ENCODE measurements at regions not wholly inside any gene's neighbourhood (a gene's known extent, or its start where the extent isn't known, plus 50 kb on each side); places are given as distances from the start of the nearest gene placed in this dataset.
A peak's percentile ranks its signal among the peaks of the same experiment; 100 is the strongest.

DNA sequence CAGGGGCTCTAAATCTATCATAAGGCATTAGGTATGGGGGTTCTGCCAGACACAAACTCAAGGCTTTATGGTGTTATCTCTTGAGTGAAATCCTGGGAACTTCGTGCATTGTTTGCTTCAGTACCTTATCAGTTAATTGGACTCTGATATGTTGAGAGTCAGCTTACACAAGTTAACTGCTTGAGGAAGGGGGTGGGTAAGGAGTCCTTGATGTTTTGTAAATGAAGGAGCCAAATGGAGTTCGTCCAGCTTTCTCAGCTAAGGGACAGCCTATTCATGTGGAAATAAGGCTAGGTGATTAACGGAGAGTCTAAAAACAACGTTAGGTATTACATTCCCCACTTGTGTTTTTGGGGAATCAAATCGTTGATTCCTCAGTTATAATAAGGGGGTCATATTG is 157.4 kb downstream of the TRIM27 start:
- DNase-seq = no peak

DNA sequence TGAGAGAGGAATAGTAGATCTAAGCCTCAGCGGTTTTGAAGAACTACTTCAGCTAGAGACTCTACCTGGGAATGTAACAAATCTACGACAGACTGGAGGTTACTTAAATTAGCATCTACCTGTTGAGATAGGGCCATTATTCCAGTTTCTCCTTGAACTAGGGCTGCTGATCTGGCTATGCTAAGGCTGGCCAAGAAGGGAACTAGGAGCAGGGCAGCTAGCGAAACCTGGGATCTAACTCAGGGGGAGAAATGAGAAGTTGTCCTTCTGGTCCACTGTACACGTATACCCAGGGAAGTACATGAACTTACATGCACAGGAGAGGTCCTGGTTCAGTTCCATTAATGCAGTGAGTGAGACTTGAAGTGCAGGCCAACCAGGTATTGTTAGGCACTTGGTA is 156.7 kb downstream of the TRIM27 start:
- no peak for DNase-seq

DNA sequence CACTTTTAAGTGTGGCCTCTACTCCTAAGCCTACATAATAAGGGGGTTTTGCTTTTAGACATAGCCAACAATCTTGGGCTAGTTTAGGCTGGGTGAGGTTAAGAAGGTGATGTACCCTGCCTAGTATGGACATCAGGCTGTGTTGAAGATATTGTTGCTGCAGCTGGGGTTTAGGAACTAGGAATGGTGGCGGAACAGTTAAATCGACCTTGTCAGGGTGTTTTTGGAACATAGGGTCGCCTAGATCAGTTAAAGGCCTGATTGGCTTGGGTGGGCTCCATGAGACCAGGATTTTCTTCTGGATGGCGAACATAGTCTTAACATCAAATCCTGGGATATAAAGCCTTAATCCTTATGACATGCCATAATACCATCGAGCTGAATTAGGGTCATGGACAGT is 156.1 kb downstream of the TRIM27 start:
- no peak for DNase-seq

DNA sequence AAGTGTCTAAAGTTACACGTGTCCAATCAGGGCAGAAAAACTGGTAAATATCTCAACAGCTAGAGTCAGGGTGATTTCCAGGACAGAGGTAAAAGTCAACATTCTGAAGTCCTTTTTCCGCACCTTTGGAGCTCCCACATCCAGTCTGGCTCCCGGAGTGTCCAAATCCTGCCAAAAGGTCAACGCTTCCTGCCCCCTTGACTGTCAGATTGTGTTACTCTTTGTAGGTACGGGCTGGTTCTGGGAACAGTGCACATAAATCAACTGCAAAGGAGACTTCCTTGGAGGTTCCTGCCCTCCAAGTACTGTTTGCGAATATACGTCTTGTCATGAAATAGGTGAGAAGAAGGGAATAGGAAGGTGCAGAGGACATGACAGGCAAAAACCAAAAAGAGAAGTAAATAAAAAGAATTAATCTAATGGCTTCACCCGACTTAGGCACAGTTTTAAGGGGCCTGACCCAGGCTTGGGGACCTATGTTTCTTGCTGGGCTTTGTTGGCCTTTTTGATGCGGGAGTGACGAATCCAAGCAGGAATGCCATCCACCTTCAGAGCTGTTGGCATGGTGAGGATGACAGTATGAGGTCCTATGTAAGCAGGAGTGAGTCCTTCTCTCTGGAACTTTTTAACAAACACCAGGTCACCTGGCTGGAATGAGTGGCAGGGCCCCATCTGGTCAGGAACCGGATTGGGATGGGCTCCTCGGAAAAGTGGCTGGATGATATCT is 155.4 kb downstream of the TRIM27 start:
- DNase-seq = no peak

DNA sequence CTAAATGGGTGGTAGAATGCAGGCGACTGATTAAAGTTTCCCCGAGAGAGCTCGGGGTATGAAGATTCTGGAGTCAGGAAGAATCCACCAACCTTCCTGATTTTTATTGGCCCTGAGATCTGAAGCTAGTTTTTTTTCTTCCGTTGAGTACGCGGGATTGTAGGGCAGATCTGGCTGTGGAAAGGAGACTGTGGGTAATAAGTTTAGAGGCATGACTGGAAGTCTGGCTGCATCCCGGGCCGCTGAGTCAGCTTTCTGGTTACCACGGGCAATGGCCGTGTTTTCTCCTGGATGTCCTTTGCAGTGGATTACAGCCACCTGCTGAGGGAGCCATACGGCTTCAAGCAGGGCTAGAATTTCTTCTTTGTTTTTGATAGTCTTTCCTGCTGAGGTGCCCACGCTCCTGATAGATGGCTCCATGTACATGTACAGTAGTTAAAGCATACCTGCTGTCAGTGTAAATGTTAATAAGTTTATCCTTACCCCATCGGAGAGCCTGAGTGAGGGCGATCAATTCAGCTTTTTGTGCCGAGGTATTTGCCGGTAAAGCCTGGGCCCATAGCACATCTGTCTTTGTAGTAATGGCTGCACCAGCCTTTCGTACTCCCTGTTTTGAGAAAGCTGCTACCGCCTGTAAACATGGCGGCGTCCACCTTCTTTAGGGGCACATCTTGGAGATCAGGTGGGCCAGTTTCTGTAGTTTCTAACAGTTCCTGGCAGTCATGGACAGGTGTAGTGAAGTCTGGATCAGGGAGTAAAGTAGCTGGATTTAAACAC is 154.0 kb downstream of the TRIM27 start:
- DNase-seq = no peak

DNA sequence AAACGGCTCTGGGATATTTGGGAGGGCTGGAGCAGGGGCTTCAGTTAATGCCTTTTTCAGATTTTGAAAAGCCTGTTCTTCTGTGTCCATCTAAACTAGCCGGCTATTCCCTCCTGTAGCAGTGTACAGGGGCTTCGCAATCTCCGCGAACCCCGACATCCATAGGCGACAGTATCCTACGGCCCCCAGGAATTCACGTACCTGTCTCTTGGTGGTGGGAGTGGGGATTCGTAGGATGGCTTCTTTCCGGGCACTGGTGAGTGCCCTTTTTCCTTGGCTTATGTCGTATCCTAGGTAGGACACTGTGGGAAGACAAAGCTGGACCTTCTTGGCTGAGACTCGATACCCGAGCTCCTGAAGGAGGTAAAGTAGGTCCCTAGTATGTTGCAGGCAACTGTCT is 153.1 kb downstream of the TRIM27 start:
- DNase-seq = no peak

DNA sequence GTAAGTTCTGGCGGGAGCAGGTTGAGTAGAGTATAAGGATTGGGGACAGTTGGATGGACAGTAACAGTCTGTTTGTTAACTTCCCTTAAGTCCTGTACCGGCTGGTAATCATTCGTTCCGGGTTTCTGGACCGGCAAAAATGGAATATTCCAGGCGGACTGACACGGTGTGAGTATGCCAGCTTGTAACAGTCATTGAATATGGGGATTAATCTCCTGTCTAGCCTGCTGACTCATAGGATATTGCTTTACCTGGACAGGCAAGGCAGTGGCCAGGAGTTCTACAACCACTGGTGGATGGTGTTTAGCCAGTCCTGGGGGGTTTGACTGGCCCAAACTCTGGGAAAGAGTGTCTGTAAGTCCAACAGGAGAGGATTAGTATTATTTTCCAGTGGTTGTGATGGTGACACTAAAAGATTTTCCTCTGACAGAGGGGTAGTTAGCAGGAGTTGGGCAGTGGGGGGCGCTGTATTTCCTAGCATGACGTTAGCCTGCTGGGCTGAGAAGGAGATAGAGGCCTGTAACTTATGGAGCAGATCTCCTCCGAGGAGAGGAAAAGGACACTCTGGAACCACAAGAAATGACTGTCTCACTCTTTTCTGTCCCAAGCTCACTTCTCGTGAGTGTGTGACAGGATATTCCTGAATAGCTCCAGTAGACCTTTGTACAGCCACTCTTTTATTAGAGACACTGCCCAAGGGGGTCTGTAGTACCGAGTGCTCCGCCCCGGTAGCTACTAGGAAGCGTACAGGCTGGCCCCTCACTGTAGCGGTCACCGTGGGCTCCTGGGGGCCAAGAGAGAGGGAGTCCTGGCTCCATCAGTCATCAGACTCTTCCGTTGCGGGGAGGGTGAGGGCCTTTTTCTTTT is 152.2 kb downstream of the TRIM27 start:
- DNase-seq = no peak

DNA sequence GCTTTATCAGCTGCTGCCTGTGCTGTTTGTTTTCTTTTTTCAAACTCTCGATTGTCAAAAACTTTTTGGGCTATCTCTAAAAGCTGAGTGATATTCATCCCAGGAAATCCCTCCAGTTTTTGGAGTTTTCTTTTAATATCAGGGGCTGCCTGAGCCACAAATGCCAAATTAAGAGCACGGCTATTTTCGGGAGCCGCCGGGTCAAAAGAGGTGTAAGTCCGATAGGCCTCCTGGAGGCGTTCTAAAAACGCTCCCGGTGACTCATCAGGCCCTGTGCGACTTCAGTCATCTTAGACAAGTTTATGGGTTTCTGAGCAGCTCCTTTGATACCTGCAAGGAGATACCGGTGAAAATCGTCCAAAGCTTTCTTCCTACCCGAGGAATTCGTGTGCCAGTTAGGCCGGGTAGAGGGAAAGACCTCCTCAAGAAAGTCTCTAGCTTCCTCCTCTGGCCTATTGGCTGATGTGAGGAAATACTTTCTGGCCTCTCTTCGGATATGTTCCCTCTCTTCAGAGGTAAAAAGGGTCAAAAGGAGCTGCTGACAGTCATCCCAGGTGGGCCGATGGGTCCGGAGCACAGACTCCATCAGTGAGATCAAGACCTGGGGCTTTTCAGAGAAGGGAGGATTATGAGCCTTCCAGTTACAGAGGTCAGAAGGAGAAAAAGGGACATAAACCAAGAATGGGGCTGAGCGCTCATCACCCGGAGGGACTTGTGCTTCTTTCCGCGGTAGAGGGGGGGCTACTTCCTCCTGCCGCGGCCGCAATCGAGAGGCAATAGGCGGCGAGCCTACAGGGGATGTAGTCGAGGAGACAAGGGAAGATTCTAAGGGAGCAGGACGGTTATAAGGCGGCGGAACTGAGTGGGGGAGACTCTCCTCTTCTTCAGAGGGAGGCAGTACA is 151.1 kb downstream of the TRIM27 start:
- DNase-seq = no peak

DNA sequence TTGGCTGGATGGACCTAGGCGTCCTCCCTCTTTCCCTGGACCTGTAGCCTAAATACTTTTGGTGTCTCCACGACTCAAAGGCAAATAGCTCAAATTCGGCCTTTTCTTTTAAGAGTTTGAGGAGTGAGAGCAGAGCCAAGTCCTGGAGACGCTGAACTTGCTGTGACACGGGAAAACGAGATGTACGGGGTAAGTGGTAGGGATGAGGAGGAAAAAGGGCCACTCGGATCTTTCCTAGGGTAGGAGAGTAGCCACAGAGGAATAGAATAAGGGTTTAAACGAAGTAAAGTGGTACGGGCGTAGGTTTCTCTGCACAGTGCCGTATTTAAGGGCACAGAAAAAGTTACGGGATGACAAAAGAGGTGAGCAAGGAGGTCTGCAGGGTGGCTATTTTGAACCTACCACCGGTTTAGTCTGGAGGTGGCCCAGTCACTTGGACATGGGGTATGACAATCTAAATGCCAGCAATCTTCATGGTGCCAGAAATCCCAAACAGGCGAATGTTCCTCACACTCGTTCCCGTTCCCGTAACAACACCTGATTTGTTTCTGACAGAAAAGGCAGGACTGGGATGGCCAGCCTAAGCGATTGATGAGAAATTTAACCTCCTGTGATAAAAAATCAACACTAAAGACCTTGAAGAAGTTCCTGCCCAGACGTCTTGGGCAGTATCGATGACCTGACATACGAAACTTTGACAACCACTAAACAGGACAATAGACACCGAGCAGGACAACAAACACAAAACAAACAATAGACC is 149.3 kb downstream of the TRIM27 start:
- DNase-seq = no peak

DNA sequence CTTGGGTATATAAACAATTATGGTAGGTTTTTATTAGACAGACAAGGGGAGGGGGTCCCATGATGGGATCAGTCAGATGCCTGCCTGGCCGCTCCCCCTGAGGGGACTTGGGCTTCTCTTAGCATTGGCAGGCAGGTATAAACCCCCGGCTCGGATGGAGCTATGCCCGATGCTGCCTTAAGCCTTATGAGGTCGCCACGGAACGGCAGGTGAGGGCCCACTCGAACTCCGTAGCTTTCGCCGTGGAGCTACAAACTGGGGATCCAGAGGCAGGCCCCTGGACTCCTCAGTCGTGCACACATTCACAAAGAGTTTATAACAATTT is 148.8 kb downstream of the TRIM27 start:
- no peak for DNase-seq

DNA sequence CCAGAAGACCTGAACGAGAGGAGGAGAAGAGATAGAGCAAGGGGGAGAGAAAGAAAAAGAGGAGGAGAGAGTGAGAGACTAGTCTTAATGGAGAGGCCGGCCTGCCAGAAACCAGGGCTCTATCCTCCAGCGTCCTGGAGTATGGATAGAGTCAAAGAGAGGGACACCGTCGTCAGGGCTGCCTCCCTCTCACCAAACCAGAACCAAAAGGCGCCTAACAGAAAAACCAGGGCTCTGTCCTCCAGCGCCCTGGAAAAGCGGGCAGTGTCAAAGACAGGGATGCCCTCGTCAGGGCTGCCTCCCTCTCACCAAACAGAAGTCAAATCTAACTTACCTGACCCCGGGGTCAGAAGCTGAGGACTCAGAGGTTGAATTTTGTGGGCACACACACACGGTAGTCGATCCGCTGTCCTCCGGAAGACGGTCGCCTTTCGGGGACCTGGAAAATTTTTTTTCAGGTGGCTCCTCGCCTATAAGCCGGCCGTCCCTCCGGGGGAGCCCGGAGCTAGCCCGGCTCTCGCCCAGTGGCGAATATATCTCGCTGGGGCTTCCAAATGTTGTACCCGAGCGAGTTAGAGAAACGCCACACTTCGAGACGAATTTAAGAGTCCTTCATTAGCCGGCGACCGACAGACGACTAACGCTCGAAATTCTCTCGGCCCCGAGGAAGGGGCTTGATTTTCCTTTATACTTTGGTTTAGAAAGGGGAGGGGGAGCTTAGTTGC is 148.2 kb downstream of the TRIM27 start:
- DNase-seq = no peak

DNA sequence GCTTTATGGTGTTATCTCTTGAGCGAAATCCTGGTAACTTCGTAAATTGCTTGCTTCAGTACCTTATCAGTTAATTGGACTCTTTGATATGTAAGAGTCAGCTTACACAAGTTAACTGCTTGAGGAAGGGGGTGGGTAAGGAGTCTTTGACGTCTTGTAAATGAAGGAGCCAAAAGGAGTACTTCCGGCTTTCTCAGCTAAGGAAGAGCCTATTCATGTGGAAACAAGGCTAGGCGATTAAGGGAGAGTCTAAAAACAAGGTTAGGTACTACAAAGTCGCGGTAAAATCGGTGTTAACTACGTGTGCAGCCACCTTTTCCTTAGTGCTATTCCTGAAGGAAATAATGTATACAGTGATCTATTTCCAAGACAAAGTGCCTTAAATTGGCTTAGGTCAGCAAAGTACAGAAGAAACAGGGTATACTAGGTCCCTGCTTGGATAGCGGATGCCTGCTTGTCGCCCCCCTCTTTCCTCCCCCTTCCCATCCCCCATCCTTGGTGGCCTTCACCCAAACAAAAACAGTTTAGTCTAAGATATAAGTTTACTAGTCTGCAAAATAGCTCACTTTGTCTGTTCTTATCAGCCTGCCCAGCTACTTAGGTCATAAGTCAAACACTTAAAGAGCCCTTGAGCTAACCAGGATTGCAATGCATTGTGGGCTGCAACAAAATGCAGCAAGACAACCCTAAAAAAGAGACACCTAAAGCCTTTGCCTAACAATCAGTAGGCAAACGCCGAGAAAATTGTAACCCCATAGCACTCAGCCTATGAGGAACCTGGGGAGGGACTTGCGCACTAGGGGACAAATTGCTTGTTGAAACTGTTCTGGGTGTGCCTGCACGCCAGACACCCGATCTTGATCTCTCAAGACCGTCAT is 147.3 kb downstream of the TRIM27 start:
- no peak for DNase-seq

DNA sequence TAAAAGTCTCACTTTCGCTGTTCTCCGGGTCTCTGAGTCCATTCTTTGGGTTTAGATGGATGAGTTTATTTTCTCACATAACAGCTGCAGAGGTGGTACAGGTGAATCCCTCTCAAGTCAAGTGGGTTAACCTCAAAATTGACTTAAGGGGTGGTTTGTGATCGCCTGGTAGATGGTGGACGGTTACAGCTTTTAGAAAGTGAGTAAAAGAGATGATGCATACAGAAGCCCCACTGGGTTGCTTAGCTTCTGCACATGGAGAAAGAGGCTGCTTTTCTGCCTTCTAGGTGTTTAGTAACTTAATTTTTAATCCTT is 146.7 kb downstream of the TRIM27 start:
- no peak for DNase-seq

DNA sequence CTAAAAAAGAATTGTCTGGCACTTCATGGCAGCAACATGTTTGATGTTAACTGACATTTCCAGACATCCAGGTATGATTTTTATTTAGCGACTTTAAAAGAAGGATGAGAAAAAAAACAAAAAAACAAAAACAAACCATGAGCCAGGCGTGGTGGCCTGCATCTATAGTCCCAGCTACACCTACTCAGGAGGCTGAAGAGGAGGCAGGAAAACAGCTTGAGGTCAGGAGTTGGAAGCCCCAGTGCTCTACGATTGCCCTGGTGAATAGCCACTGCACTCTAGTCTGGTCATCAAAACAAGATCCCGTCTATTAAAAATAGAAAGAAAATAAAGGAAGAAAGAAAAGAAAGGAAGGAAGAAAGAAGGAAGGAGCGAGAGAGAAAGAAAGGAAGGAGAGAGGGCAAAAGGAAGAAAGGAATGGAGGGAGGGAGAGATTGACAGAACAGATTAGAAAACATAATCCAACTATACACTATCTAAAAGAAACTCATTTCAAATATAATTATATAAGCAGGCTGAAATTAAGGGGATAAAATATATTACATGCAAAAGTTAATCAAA is 141.6 kb downstream of the TRIM27 start:
- DNase-seq = no peak

DNA sequence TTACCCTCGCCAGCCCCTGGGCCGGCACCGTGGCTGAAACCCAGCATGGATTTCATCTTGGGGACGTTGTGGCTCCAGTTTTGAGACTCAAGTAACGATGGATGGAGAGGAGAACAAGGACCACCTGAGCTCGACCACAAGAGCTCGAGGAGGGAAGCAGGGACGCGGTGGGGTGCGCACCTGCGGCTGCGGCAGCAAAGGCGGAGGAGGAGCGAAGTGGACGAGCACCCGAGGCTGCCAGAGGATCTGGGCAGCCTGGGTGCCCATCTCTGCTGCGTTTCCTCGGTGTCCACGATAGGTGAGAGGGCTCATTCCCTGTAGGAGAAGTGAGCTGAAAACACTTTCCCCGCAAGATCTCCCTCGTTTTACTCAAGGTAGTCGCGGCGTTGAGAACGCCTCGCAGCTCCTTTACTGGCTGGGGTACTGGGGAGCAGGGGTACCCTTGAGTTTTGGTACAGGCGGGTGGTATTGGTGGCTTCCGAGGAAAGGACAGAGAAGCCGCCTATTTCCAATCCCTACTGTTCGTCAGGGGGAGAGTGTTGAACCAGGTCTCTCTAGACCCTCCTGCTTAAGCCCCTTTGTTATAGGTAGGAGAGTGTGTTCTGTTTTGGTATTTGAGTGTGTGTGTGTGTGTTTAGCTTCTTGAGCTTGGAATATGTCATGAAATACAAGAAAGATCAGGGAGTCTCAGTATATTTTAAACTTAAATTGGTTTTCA is 137.7 kb downstream of the TRIM27 start:
- no peak for DNase-seq

DNA sequence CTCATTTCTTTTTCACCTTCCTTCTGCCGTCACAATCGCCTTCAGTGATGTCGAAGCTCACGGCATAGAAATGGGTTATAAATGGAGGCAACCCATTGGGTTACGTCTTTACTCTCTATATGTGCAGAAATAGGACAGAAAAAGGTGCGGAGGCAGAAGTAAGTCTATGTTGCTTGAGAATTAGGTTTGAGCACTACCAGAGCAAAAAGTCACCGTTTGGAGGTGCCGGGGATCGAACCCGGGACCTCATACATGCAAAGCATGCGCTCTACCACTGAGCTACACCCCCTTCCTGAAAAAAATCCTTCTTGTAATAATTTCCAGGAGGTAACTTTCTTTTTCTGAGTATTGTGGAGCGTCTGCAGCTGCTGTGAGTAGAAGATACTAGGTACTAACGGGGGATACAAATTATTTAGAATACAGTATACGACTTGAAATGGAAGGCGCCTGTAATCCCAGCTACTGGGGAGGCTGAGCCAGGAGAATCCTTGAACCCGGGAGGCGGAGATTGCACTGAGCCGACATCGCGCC is 134.2 kb downstream of the TRIM27 start:
- peak in 2 of 58 donors; percentile 0 to 3 for DNase-seq

DNA sequence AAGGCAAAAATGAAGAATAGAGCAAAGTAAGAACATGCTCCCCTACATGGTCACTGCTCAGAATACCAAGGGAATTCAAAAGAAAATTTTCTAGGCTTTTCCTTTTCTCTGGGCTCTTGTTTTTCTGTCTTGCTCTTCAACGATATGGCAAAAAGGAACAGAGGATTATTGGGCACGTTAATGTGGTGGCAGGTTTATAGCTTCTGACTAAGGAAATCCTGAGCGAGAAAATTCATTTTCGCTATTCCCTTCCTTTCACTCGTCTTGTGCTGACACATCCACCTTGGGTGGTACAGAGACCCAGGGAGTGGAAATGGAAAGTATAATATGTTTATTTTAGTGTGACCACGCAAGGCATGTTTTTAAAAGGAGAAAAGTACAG is 132.8 kb downstream of the TRIM27 start:
- DNase-seq = no peak
